ENCODE measurements at regions not wholly inside any gene's neighbourhood (a gene's known extent, or its start where the extent isn't known, plus 50 kb on each side); places are given as distances from the start of the nearest gene placed in this dataset.

DNA sequence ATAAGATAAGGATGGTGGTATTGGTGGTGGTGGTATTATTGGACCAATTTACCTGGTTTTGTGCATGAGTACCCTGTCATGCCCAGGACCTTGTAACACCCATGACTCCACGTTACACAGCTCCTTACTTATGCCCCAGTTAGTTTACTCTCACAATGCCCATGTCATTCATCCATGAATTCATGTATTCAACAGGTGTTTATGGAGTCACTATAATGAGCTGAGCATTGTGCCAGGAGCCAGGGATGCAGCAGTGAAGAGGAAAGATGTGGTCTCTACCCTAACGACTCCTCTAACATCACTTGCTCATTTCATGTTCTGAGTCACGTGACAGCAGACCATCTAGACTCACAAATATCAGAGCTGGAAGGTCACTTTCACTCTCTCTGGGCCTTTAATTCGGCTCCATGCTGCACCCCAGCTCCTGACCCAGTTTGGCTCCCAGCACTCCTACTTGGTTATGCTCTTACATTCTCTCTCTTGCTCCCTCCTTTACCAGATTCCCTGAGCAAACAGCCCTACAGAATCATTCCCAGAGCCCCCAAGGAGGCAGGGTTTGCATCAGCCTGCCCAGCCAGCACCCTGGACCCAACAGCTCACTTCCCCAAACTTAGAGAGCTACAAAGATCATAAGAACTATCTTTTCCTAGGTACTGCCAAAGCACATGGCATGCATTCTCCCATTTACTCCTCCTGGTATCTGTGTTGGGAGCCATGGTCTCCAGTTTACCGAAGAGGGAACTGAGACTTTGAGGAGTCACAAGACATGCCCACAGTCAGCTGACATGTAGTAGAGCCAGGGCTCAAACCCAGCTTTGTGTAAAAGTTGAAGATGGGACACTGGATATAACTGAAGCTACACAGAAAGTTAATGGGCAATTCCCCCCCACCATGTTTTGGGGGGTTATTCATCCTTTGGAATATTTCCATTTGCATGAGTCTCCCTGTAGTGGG is 449.9 kb downstream of the LRATD1 start:
- H3K4ac ChIP-seq (ENCODE audit: low read depth in 1 of 2, low read length in 2 of 2), result no peak overlapping the region
- H2BK12ac ChIP-seq (ENCODE audit: low read length in 2 of 2), result no peak overlapping the region
- no peak overlapping the region for H3K9ac ChIP-seq (ENCODE audit: low read length)
- no peak overlapping the region for H2BK120ac ChIP-seq (ENCODE audit: low read depth, low read length)
- no peak overlapping the region for H4K91ac ChIP-seq (ENCODE audit: low read length)
- H2AK5ac ChIP-seq (ENCODE audit: low read length, severe bottlenecking), result no peak overlapping the region
- WGBS, result 74% methylated on average over 4 of the region's 5 CpGs
- H3K14ac ChIP-seq (ENCODE audit: low read length in 2 of 2), result no peak overlapping the region
- H3K27ac ChIP-seq (ENCODE audit: low read length, poor library complexity, severe bottlenecking), result no peak overlapping the region
- H3K18ac ChIP-seq (ENCODE audit: low read depth in 1 of 2, low read length in 2 of 2), result no peak overlapping the region
- no peak overlapping the region for H2BK5ac ChIP-seq (ENCODE audit: low read depth, low read length, poor library complexity, severe bottlenecking)
- no peak overlapping the region for H2BK15ac ChIP-seq (ENCODE audit: low read depth, poor library complexity, severe bottlenecking)
- H3K36me3 ChIP-seq (ENCODE audit: control insufficient read depth in 1 of 2, insufficient read depth in 2 of 2, low read depth in 1 of 2, low read length in 2 of 2), result no peaks in the 10 kb centered on the region
- H3K79me1 ChIP-seq (replicated peaks; ENCODE audit: low read length, poor library complexity, severe bottlenecking), result no peaks in the 10 kb centered on the region
- H3K23ac ChIP-seq (ENCODE audit: low read length in 2 of 2), result no peak overlapping the region
- H3K9me3 ChIP-seq (ENCODE audit: control insufficient read depth, low read length), result no peaks in the 10 kb centered on the region
- H3K4me3 ChIP-seq (ENCODE audit: insufficient read depth in 1 of 2, low read depth in 1 of 2, low read length in 2 of 2), result no peak overlapping the region
- no peaks in the 10 kb centered on the region for H3K27me3 ChIP-seq (ENCODE audit: control insufficient read depth in 1 of 2, insufficient read depth in 1 of 2, low read length in 2 of 2)
- no peak overlapping the region for H3K4me2 ChIP-seq (ENCODE audit: low read length, poor library complexity, severe bottlenecking)
- no peaks in the 10 kb centered on the region for H3K4me1 ChIP-seq (ENCODE audit: control insufficient read depth, insufficient read depth, low read depth, low read length)
- H2AFZ ChIP-seq (ENCODE audit: low read depth, low read length), result no peak overlapping the region
- no peak overlapping the region for H4K8ac ChIP-seq (ENCODE audit: low read length)
- no peak for DNase-seq

DNA sequence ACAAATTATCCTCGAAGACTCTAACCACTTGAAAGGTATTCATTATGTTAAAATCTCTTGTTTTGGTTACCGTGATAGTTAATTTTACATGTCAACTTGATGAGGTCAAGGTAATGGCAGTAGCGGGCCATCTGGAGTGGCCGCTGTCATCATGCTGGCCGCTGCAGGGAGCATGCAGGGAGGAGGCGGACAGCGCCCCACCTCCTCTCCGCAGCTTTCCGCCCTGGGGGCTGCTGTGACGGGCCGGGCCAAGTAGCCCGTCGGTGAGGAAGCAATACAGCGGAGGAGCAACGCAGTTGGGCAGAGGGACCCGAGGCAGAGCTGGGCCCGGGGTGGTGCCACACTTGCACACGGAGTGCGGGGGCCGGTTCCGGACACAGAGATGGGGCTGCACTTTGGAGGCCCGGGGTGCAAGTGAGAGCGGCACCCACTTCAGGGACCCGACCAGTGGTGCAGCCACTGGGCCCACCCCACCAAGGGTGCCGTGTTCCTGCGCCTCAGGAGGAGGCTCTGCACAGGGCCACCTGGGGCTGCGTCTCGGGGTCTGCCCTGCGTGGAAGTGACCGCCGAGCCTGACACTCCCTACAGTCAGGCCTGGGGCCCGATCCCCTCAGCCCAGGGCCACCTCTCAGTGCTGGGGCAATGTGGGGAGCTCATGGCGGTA is 452.4 kb downstream of the LRATD1 start:
- Histone ChIP-seq H3K9ac (ENCODE audit: low read length) (no peak overlapping the region), H2AK5ac (ENCODE audit: low read length, severe bottlenecking) (no peak overlapping the region), H3K4me2 (ENCODE audit: low read length, poor library complexity, severe bottlenecking) (no peak overlapping the region), H3K4ac (ENCODE audit: low read depth in 1 of 2, low read length in 2 of 2) (no peak overlapping the region), H3K4me3 (ENCODE audit: insufficient read depth in 1 of 2, low read depth in 1 of 2, low read length in 2 of 2) (no peak overlapping the region), H3K27me3 (ENCODE audit: control insufficient read depth in 1 of 2, insufficient read depth in 1 of 2, low read length in 2 of 2) (no peaks in the 10 kb centered on the region), H3K18ac (ENCODE audit: low read depth in 1 of 2, low read length in 2 of 2) (no peak overlapping the region), H3K14ac (ENCODE audit: low read length in 2 of 2) (no peak overlapping the region), H2BK15ac (ENCODE audit: low read depth, poor library complexity, severe bottlenecking) (no peak overlapping the region), H3K9me3 (ENCODE audit: control insufficient read depth, low read length) (no peaks in the 10 kb centered on the region), H2BK120ac (ENCODE audit: low read depth, low read length) (no peak overlapping the region), H3K27ac (ENCODE audit: low read length, poor library complexity, severe bottlenecking) (no peak overlapping the region), H3K79me1 (replicated peaks; ENCODE audit: low read length, poor library complexity, severe bottlenecking) (no peaks in the 10 kb centered on the region), H3K36me3 (ENCODE audit: control insufficient read depth in 1 of 2, insufficient read depth in 2 of 2, low read depth in 1 of 2, low read length in 2 of 2) (no peaks in the 10 kb centered on the region), H2BK12ac (ENCODE audit: low read length in 2 of 2) (no peak overlapping the region), H4K91ac (ENCODE audit: low read length) (no peak overlapping the region), H3K23ac (ENCODE audit: low read length in 2 of 2) (no peak overlapping the region), H4K8ac (ENCODE audit: low read length) (no peak overlapping the region), H3K4me1 (ENCODE audit: control insufficient read depth, insufficient read depth, low read depth, low read length) (no peaks in the 10 kb centered on the region), H2BK5ac (ENCODE audit: low read depth, low read length, poor library complexity, severe bottlenecking) (no peak overlapping the region), H2AFZ (ENCODE audit: low read depth, low read length) (no peak overlapping the region)
- no peak for DNase-seq
- 83% methylated on average over 33 of the region's 33 CpGs for WGBS

- H2AFZ ChIP-seq (ENCODE audit: low read depth, low read length), result no peak overlapping the region
- H2BK15ac ChIP-seq (ENCODE audit: low read depth, poor library complexity, severe bottlenecking), result no peak overlapping the region
- H2AK5ac ChIP-seq (ENCODE audit: low read length, severe bottlenecking), result no peak overlapping the region
- H3K4me1 ChIP-seq (ENCODE audit: control insufficient read depth, insufficient read depth, low read depth, low read length), result no peaks in the 10 kb centered on the region
- H3K36me3 ChIP-seq (ENCODE audit: control insufficient read depth in 1 of 2, insufficient read depth in 2 of 2, low read depth in 1 of 2, low read length in 2 of 2), result no peaks in the 10 kb centered on the region
- no peak overlapping the region for H2BK5ac ChIP-seq (ENCODE audit: low read depth, low read length, poor library complexity, severe bottlenecking)
- H4K8ac ChIP-seq (ENCODE audit: low read length), result no peak overlapping the region
- no peak overlapping the region for H3K27ac ChIP-seq (ENCODE audit: low read length, poor library complexity, severe bottlenecking)
- no peak overlapping the region for H3K14ac ChIP-seq (ENCODE audit: low read length in 2 of 2)
- H3K4me2 ChIP-seq (ENCODE audit: low read length, poor library complexity, severe bottlenecking), result no peak overlapping the region
- H3K27me3 ChIP-seq (ENCODE audit: control insufficient read depth in 1 of 2, insufficient read depth in 1 of 2, low read length in 2 of 2), result no peaks in the 10 kb centered on the region
- H3K9ac ChIP-seq (ENCODE audit: low read length), result no peak overlapping the region
- 88% methylated on average over 1 of the region's 1 CpG for WGBS
- DNase-seq, result no peak
- H3K9me3 ChIP-seq (ENCODE audit: control insufficient read depth, low read length), result no peaks in the 10 kb centered on the region
- H3K18ac ChIP-seq (ENCODE audit: low read depth in 1 of 2, low read length in 2 of 2), result no peak overlapping the region
- H4K91ac ChIP-seq (ENCODE audit: low read length), result no peak overlapping the region
- no peak overlapping the region for H2BK12ac ChIP-seq (ENCODE audit: low read length in 2 of 2)
- no peak overlapping the region for H3K4ac ChIP-seq (ENCODE audit: low read depth in 1 of 2, low read length in 2 of 2)
- no peak overlapping the region for H3K23ac ChIP-seq (ENCODE audit: low read length in 2 of 2)
- no peak overlapping the region for H3K4me3 ChIP-seq (ENCODE audit: insufficient read depth in 1 of 2, low read depth in 1 of 2, low read length in 2 of 2)
- H3K79me1 ChIP-seq (replicated peaks; ENCODE audit: low read length, poor library complexity, severe bottlenecking), result no peaks in the 10 kb centered on the region
- H2BK120ac ChIP-seq (ENCODE audit: low read depth, low read length), result no peak overlapping the region
These were observed 459.7 kb downstream of the LRATD1 start for GRCh38 chr2:15092181-15092580.

GRCh38 chr2:15092691-15093090 is 460.2 kb downstream of the LRATD1 start:
- Histone ChIP-seq H3K27ac (ENCODE audit: low read length, poor library complexity, severe bottlenecking) (no peak overlapping the region), H2BK12ac (ENCODE audit: low read length in 2 of 2) (no peak overlapping the region), H3K18ac (ENCODE audit: low read depth in 1 of 2, low read length in 2 of 2) (no peak overlapping the region), H3K14ac (ENCODE audit: low read length in 2 of 2) (no peak overlapping the region), H3K9me3 (ENCODE audit: control insufficient read depth, low read length) (no peaks in the 10 kb centered on the region), H3K36me3 (ENCODE audit: control insufficient read depth in 1 of 2, insufficient read depth in 2 of 2, low read depth in 1 of 2, low read length in 2 of 2) (no peaks in the 10 kb centered on the region), H2BK5ac (ENCODE audit: low read depth, low read length, poor library complexity, severe bottlenecking) (no peak overlapping the region), H3K79me1 (replicated peaks; ENCODE audit: low read length, poor library complexity, severe bottlenecking) (no peaks in the 10 kb centered on the region), H4K91ac (ENCODE audit: low read length) (no peak overlapping the region), H3K27me3 (ENCODE audit: control insufficient read depth in 1 of 2, insufficient read depth in 1 of 2, low read length in 2 of 2) (no peaks in the 10 kb centered on the region), H2AFZ (ENCODE audit: low read depth, low read length) (no peak overlapping the region), H2BK120ac (ENCODE audit: low read depth, low read length) (no peak overlapping the region), H3K4me3 (ENCODE audit: insufficient read depth in 1 of 2, low read depth in 1 of 2, low read length in 2 of 2) (no peak overlapping the region), H3K4ac (ENCODE audit: low read depth in 1 of 2, low read length in 2 of 2) (no peak overlapping the region), H3K4me2 (ENCODE audit: low read length, poor library complexity, severe bottlenecking) (no peak overlapping the region), H3K9ac (ENCODE audit: low read length) (no peak overlapping the region), H4K8ac (ENCODE audit: low read length) (no peak overlapping the region), H2BK15ac (ENCODE audit: low read depth, poor library complexity, severe bottlenecking) (no peak overlapping the region), H3K4me1 (ENCODE audit: control insufficient read depth, insufficient read depth, low read depth, low read length) (no peaks in the 10 kb centered on the region), H3K23ac (ENCODE audit: low read length in 2 of 2) (no peak overlapping the region), H2AK5ac (ENCODE audit: low read length, severe bottlenecking) (no peak overlapping the region)
- no peak for DNase-seq
- WGBS, result 85% methylated on average over 5 of the region's 6 CpGs

Measured in mesenchymal stem cell (in vitro differentiated cells and primary cell).